Colon (tissue), 2 donors: ENCODE measurements at regions not wholly inside any gene's neighbourhood (a gene's known extent, or its start where the extent isn't known, plus 50 kb on each side); places are given as distances from the start of the nearest gene placed in this dataset.
A peak's percentile ranks its signal among the peaks of the same experiment; 100 is the strongest.

Source experiments
- FAIRE-seq: peaks from 2 replicates; lab custom pipeline; 2012; peaks lifted over from hg19 to GRCh38; lab: Jason Lieb, UNC
- donor health status: control.
- donor health status: control.

DNA sequence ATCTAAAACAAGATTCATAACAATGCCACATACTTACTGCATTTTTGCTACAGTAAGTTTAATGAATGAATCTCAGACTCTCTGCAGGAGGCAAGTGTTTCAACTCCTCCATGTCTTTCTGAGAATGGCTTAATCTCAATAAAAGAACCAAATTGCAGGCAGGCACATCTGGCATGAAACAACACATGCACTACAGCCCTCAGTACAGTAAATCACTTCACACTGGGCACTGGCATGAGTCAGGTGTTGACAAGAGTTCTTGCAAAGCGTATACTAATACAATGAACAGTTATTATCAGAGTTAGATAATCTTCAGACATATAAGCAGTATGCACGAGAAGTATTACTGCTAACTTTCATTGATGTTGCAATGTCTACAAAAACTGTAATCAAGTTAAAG is 1386.8 kb downstream of the MRPL39 start:
- no peak for FAIRE-seq

DNA sequence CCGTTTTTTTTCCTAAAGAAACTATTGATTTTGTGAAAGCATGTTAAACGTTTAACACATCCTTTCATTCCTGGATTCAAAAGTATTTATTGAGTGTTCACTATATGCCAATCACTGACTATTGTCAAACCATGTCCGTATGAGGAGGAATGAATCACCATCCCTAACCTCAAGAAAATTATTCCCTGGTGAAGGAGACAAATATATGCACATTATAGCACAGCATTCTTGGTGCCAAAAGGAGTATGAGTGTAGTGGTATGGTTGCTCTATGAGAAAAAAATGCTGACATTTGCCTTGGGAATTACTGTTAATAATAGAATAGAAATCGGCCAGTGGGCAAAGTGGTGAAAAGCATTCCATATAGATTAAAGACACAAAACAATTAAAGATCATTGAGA is 1390.1 kb downstream of the MRPL39 start:
- FAIRE-seq: no peak

DNA sequence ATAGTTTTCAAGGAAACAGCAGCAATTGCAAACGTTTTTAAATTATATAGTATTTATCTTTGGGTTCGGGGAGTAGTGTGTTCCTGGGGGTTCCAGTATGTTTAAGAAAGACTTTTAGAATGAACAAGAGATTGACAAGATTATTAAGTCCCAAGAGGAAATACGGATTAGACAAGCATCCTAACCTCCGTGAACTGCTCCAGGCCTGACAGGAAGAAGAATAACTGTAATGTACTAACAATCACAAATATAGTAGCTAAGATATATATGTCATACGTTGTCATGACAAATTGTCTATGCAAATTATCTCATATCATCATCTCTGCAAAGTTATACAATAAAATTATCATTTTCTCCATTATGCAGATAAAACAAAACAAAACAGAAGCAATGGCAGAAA is 1397.2 kb downstream of the MRPL39 start:
- no peak for FAIRE-seq

DNA sequence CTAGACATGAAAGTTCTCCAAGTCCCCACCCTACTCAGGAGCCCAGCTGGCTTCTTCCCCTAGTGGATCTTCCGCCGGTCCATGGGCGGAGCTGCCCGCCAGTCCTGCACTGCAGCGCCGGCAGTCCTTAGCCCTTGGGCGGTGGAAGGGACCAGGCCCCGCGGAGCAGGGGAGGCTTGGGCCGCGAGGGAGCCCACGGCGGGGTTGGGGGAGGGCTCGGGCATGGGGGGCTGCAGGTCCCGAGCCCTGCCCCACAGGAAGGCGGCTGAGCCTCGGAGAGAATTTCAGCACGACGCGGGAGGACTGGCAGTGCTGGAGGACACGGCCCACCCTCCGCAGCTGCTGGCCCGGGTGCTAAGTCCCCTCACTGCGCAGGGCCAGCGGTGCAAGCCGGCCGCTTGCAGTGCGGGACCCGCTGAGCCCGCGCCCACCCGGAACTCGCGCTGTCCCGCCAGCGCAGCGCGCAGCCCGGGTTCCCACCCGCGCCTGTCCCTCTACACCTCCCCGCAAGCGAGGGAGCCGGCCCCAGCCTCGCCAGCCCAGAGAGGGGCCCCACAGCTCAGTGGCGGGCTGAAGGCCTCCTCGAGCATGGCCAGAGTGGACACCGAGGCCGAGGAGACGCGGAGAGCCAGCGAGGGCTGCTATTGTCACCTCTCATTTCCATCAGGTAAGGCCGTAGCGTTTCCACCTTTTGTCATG is 1398.6 kb downstream of the MRPL39 start:
- no peak for FAIRE-seq

DNA sequence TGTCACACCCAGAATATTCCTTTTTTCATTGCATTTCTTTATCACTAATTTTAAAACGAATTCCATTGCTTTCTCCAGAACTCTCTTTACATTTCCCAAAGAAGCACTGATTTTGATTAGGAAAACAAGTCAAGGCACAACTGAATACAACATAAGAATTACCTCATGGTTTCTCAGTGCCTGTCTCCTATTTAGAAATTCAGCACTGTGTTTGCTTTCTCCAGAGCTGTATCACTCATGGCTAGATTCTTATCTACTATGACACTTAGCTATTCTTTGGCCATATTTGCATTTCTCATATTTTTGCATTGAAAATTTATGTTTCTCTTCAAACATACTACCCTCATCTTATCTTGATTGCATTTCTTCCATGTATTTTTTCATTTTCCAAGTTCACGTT is 1402.0 kb downstream of the MRPL39 start:
- FAIRE-seq: no peak

DNA sequence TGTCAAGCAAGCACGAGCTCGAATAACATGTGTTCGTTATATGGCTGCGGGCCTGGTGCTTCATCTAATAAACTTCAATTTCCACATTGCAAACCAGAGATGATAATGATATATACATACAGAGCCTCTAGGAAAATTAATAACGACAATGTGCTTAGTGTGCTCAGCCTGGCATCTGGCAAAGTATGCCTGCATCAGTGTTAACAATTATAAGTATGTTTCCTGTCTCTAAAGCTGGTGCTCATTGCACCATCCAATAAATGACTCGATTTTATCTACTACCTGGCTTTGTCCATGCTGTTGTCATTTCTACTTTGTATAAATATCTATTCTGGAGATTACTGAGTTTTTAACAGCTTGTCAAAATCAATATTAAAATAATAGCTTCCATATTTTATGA is 1402.6 kb downstream of the MRPL39 start:
- FAIRE-seq: no peak

DNA sequence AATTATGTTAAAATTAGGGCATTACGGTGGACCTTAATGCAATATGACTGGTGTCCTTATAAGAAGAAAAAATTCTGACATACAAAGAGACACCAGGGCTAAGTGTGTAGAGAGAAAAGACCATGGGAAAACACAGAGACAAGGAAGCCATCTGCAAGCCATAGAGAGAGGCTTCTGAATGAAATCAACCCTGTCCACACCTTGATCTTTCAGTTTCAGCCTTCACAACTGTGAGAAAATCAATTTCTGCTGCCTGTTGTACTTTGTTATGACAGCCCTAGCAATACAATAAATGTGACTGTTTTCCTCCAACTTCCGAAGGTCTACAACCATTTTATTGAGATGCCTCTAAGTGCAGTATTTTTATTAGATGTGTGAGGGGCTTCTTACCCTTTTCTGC is 1407.2 kb downstream of the MRPL39 start:
- no peak for FAIRE-seq

DNA sequence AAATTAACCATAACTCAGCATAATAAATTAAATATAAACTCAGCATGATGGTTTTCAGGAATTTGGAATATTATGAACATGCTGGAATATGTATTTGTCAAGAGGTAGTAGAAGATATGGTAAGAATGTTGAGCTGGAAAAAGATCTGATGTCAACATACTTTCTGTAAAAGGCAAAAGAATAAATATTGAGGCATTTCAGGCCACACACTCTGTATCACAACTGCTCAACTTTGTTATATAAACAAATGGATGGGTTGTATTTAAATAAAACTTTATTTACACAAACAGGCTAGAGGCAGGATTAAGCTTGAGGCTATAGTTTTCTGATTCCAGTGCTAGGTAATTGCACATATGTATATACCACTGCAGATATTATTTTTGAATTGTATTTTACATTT is 1409.4 kb downstream of the MRPL39 start:
- peak; percentile 49 for FAIRE-seq

DNA sequence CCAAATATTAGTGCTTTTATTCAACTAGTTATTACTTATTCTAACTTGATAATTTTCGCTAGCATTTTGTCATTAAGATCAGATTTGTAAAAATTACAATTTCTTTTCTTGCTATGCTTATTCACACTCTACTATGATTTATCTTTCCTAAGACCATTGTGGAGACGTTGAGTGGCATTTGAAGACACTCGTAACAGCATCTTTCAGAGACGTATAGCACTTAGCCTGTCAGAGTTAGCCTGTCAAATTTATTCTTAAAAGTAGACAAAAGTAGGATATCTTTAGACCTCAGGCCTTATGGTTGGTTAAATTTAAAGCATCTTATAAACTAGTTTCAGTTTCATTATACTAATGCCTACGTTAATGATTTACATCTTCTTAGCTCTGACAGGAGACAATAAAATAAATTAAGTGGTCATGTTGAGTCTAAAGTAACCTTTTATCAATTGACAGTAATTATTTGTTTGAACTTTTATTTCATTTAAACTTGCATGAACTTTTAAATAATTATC is 1410.1 kb downstream of the MRPL39 start:
- no peak for FAIRE-seq

DNA sequence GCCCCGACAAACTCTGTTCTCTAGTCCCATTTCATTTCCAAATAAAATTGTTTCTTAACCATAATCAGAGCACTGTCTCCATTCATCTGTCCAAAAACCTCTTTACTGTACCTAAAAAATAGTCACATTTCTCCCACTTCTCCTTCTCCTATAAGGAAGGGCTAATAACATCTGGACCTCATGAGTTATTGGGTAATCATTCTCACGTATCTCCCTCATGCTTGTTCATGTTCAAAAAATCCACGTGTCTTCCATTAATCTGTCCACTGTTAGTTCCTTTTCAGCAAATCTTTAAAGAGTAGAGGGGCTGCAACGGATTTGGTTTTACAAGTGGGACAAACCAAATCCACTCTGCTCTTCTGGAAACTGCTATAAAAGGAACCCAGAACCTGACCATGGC is 1418.8 kb downstream of the MRPL39 start:
- no peak for FAIRE-seq

DNA sequence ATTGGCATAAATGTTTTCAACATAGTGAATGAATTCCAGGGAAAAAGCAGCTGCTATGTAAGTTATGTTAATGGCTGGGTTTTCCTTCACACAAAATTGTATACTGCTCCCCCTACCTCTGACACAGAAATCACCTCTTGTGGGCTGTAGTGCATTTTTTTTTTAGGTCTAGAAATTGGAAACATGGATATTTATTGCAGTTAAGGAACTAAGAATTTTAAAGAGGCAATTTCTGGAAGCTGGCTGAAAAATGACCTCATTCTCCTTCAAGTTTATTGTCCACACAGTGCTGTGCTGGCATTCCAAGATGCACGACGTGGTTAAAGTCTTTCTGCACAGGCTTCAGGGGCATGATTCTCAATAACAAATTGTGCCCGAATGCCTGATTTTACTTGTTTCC is 1424.2 kb downstream of the MRPL39 start:
- FAIRE-seq: no peak

DNA sequence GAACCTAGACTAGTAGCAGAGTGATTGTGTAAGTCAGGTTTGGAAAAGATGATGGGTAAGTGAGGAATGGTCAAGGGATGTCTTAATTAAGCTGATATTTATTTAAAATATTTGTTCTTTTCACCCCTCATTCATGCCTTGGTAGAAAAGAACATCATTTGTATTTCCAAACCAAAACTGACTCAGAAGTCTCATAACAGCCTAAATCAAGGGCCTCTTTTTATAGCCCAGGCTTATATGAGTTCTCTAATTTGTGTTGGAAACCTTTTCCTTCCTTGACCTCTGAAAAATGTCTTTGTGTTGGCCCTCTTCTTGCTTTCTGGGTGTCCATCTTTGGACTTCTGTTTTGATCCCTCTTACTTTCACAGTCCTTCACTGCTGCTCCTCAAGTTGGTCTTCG is 1428.2 kb downstream of the MRPL39 start:
- no peak for FAIRE-seq

DNA sequence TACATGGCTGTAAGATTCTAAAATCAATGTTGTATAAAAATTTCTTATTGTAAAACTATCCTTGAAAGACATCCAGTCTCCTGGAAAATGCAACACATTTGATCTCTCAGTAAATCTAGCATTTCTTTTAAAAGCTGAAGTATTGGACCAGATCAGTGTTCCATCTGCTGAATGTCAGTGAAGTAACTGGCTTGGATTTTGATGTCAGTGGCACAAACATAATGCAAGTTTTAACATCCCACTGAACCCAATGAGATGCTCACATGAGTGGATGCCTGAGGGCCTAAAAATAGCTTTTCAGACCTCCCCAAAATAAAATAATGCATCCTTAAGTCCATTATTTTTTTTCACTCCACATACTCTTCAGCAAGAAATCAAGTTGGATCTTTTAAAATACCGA is 1432.2 kb downstream of the MRPL39 start:
- FAIRE-seq: no peak

DNA sequence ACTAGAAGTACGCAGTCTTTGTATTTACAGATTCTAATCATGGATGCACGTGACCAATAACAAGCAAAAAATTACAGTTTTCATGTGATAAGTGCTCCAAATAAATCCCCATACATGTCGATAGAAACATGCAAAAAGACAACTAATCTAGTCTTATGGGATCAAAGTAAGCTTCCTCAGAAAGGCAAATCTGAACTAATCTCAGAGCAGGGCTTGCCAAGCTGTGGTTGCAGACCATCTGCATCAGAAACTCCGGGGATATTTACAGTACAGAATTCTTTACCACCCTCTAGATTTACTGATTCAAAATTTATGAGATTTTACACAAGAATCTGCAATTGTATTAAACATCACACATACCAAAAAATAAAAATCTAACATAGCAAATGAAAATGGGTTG is 1435.5 kb downstream of the MRPL39 start:
- FAIRE-seq: no peak

DNA sequence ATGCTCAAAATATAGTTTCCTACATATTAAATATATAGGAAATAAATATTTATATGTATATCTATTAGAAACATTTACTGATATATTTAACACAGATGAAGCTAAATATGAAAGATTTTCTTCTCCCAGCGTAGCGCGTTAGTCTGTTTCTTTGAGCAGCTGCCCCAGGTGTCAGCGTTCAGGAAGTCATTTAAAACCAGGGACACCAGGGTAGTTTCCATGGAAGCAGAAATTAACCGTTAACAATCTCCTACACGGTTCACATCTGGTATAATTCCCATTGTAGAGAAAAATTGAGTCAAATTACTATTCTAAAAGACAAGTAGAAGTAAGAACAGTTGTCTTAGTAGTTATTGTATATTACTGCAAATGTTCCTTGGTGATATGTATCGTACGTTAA is 1443.7 kb downstream of the MRPL39 start:
- no peak for FAIRE-seq

DNA sequence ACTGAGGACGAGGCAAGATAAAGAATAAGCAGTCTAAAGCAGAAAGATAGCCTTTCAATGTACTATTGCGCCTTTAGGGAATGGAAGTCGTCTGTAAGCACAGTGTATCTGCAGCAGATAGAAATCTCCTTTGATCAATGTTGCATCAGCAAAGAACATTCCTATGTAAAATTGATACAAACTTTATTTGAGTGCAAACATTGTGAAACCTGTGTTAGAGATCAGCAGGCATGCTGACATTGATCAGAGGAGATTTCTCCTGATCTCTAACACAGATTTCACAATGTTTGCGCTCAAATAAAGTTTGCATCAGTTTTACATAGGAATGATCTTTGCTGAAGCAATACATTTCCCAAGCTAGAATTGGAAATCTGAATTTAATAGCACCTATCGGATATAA is 1446.8 kb downstream of the MRPL39 start:
- FAIRE-seq: no peak

DNA sequence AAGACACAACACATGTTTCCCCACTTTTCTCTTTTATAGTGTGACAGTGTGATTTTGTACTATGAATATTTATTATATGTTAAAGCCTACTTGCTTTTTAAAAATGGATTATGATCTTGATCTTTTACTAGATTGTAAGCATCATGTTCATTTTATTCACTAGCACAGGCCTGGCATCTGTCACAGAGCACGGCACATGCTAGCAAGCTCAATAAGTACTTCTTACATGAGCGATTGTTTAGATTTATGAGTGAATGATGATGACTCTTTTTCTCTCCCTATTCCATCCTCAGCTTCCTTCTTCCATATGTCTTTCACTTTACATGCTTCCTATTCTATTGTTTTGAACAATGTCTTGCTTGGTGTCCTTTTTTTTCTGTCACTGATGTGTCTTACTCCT is 1454.1 kb downstream of the MRPL39 start:
- FAIRE-seq: no peak

DNA sequence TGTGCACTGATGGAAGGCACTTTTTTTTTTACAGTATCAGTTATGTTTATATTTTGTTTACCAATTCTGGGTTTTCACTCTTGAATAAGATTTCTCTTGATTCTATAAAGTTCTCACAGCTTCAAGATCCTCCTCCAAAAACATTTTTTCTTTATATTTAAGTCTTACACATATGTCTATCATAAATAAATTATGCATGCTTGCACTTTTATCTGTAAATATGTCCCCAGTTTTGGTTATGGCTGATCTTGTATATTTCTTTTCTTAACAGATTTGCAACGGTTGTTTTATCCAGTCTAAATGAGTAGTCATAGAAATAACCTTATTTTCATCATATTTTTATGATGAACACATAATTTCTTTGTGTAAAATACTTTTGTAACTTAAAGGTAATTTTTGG is 1456.5 kb downstream of the MRPL39 start:
- FAIRE-seq: no peak

DNA sequence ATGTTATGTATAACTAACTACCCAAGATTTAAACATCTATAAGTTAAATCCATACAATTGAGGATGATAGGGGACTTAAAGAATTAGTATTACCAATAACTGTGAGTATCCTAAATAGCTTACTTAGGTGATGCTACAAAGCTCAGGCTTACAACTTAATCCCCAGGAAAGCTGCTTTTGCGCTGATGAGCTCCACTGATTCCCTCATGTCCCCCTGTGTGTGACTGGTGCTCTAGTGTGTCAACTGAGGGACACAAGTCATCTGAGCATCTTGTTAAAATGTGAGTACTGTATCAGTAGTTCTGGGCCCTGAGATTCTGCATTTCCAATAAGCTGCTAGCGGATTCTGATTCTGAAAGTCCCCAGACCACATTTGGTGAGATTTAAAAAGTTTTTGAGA is 1458.8 kb downstream of the MRPL39 start:
- no peak for FAIRE-seq

DNA sequence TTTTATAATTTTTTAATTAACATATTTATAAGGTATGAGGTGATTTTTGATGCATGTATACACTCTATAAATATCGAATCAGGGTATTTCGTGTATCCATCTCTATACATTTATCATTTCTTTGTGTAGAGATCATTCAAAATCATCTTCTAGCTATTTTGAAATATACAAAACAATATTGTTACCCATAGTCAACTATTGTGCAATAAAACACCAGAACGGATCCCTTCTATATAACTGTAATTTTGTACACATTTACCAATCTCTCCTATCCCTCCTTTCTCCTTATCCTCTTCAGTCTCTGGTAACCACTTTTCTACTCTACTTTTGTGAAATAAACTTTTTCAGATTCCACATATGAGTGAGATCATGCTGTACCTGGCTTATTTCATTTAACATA is 1459.6 kb downstream of the MRPL39 start:
- no peak for FAIRE-seq

DNA sequence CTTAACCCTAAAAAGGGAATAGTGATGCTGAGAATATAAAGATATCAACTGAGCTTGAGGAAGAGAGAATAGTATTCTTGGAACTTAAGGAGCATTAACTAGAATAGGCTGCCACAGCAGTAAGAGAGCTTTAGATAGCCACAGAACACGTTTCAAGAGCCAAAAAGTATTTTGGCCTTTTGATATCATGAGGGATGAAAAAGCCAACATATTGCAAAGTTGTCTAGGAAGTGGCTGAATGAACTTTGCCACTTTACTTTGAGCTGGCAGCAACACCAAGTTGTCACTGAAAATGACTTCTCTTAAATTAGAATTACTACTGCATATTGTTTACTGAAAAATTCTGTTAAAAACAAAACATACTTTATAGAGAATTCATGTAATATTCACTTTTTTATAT is 1476.2 kb downstream of the MRPL39 start:
- FAIRE-seq: no peak

DNA sequence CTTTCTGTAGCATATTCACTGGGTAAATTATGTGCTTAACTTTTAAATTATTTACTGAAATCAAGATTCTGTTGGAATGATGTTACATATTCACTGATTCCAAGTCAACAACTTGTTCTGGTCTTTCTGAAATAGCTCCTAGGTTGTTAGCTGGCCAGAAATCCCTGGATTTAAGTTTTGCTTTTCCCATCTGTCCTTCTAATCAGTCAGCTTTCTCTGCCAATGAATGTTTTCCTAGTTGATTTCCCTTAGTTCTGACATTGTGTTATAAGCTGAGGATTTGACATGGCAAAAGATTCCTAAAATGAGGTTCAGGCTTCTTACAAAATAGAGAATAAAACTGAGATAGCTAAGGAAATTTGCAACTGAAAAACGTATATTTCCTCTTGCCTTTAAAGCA is 1479.6 kb downstream of the MRPL39 start:
- no peak for FAIRE-seq

DNA sequence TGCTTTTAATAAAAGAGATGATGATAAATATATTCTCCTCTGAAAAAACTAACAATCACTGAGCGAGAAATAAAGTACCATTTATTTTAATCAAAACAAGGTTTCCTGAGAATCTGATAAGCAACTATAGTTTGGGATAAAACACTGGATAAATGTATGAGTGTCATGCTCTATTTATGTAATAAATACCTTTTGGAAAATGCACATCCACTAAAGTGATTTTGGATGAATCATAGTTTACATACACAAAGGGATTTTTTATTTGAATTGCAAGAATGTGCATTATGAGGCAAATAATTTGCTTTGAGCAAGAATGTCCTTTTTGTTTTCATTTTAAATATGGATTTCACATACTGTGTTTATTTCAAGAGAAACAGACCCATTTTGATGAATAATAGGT is 1483.5 kb downstream of the MRPL39 start:
- no peak for FAIRE-seq

DNA sequence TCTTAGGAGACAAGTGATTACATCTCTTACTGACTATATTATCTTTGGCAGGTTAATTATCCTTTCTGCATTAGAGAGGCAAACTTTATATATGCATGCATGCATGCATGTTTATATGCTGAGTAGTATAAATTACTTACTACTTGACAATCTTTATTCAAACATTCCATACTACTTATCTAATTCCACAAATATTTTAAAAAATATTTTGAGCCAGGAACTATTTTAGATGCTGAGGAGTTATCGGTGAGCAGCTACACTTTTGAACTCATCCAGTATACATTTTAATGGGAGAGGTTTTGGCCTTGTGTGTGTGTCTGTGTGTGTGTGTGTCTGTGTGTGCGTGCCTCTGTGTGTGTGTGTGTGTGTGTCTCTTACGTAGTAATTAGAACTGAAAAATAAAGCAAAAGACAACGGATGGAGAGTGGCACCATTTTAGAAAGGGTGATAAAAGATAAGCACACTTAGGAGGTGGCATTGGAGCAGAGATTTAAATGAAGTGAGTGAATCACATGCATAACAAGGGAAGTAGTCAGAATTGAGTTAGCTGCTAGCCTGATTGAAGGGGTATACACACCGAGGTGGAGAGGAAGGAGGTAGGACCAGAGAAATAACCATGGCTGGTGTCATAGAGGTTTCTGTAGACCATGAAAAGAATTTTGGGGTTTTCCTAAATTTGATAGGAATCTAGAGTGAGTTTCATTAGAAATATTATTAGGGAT is 1488.4 kb downstream of the MRPL39 start:
- no peak for FAIRE-seq
